K562 (cell line): ENCODE measurements at regions not wholly inside any gene's neighbourhood (a gene's known extent, or its start where the extent isn't known, plus 50 kb on each side); places are given as distances from the start of the nearest gene placed in this dataset.

Source experiments
- CTCF ChIP-seq, 3 experiments: IDR thresholded peaks in 2 of 3; conservative IDR thresholded peaks in 1 of 3; 2 replicates each; pipeline ENCODE4 v1.5.1; 2011 to 2012; ENCODE audit warnings: low read length in 3 of 3, mild to moderate bottlenecking in 3 of 3, control low read depth in 2 of 3, improper control_type of control experiment in 1 of 3, inconsistent platforms in 1 of 3, low read depth in 1 of 3, mixed read lengths in 1 of 3, moderate library complexity in 1 of 3; ENCODE audit not compliant: insufficient read depth in 2 of 3
- EHMT2 ChIP-seq: fragments of 450-650 bp; IDR thresholded peaks from 2 replicates; pipeline ENCODE4 v1.6.1; 2018; ENCODE audit warnings: antibody characterized with exemption
- MYC ChIP-seq, 2 experiments: fragments of 250-450 bp in 1 of 2; sonication (Bioruptor Pico) in 1 of 2; IDR thresholded peaks; 2 replicates each; pipeline versions ENCODE4 v1.5.1 to v1.6.1; 2012 to 2021; ENCODE audit warnings: low read depth in 2 of 2, borderline replicate concordance in 1 of 2, improper control_type of control experiment in 1 of 2, low read length in 1 of 2, mild to moderate bottlenecking in 1 of 2, moderate library complexity in 1 of 2
- SRF ChIP-seq, 2 experiments: fragments of 250-450, 450-650 bp in 1 of 2; sonication (Bioruptor Pico) in 1 of 2; sonication (generic) in 1 of 2; formaldehyde crosslinking; IDR thresholded peaks; 2 replicates each; pipeline versions ENCODE4 v1.5.0 to v1.5.1; 2020 to 2022; ENCODE audit warnings: mild to moderate bottlenecking in 1 of 2, missing genetic modification reagents in 1 of 2

GRCh38 chr20:11229772-11230171 is 556.0 kb upstream of the JAG1 start:
- no peak for TF ChIP-seq CTCF (IDR thresholded peaks at IDR 0.05 in 2 of 3, conservative IDR thresholded peaks at IDR 0.05 in 1 of 3; ENCODE audit: insufficient read depth in 2 of 3, low read depth in 1 of 3, low read length in 3 of 3)
- no peak for TF ChIP-seq EHMT2
- no peak for TF ChIP-seq MYC (IDR thresholded peaks at IDR 0.05; ENCODE audit: low read depth, low read length)
- no peak for TF ChIP-seq MYC (CRISPR knock-in tag; IDR thresholded peaks at IDR 0.05; ENCODE audit: borderline replicate concordance, low read depth)
- no peak for TF ChIP-seq SRF (CRISPR knock-in tag; IDR thresholded peaks at IDR 0.05)
